ENCODE measurements at regions not wholly inside any gene's neighbourhood (a gene's known extent, or its start where the extent isn't known, plus 50 kb on each side); places are given as distances from the start of the nearest gene placed in this dataset.

DNA sequence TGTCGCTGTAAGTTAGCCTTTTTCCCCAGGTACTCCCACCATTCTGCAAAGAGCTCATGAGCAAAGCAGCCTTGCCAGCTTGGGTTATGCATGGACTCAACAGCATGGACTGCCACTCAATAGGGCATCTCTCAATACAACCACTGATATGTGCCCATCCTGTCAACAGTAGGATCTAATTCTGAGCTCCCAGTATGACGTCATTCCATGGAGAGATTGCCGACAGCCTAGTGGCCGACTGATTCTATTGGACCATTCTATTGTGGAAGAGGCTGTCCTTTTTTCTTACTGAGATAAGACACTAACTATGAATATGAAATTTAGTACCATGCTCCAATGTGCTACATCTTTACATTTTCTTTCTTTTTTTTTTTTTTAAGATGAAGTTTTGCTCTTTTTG lies 2389.0 kb upstream of the AGA start:
- TF ChIP-seq CTCF (IDR thresholded peaks at IDR 0.05): no peak
- TF ChIP-seq POLR2A (IDR thresholded peaks at IDR 0.05): no peak
